HG02759 (cell line): ENCODE measurements at regions not wholly inside any gene's neighbourhood (a gene's known extent, or its start where the extent isn't known, plus 50 kb on each side); places are given as distances from the start of the nearest gene placed in this dataset.

Source experiments
- ATAC-seq: cut with Tn5 transposase; IDR thresholded peaks from one replicate; pipeline ENCODE4 v1.9.1; 2021; ENCODE audit warnings: mild to moderate bottlenecking, moderate library complexity; ENCODE audit not compliant: unreplicated experiment

DNA sequence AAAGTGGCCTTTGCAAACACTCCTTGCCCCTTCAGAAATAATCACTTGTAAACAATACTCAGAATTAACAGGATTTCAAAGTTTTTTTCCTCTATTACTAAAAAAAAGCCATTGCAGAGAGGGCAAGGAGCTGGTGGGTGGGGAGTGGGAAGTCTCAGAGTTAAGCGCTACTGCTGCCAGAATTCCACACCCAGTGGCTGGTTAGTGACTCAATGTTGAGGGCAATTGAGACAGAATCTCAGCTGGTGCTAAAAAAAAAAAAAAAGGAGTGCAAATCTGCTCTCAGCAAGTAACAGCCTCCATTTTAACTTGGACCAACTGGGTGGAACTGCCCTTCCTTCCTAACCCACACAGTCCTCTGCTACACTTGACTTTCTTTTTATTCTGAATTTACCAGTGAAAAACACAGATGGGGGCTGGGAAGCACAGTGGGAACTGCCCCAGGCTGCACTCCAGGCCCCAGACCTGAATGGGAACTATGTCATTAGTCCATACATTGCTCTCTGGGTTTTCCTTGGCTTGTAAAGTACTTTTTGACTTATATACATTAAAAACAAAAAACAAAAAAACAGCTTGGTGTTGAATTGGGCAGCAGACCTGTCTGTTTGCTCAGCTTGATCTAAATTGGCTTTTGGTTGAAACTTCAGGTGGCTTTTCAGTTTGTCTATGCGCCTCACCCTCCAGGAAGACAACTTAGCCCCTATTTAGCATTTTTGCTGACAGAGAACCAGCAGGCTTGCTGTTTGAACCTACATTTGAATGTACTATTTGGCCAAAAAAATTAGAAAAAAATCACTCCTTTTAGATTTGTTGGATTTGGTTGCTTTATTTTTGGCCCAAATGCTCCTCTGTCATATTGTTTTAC is 357.8 kb upstream of the TBL1XR1 start:
- no peak for ATAC-seq

DNA sequence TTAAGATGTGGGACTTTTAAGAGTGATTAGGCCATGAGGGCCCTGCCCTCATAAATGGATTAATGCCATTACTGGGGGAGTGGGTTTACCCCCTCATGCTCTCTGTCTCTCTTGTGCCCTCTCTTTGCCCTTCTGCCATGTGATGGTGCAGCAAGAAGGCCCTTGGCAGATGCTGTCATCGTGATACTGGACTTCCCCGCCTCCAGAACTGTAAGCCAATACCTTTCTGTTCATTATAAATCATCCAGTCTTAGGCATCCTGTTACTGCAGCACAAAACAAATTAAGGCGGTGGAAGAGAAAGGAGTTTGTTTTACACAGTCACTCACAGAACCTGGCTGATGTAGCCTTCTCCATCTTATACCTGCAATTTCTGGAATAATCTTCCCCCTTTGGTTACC is 360.3 kb upstream of the TBL1XR1 start:
- no peak for ATAC-seq

DNA sequence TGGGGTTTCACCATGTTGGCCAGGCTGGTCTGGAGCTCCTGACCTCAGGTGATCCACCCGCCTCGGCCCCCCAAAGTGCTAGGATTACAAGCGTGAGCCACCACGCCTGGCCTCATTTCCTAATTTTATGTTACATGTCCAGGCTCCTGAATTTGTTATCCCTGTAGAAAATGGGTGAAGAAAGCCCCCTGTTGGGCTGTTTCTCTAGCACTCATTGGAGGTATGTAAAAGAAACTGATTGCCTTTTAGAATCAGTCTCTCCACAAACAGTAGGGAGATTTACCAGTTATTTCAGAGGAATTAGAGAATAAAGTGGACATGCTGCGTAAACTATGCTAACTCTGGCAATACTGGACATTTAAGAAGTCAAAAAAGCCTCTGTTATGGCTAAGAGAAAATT is 364.1 kb upstream of the TBL1XR1 start:
- no peak for ATAC-seq

DNA sequence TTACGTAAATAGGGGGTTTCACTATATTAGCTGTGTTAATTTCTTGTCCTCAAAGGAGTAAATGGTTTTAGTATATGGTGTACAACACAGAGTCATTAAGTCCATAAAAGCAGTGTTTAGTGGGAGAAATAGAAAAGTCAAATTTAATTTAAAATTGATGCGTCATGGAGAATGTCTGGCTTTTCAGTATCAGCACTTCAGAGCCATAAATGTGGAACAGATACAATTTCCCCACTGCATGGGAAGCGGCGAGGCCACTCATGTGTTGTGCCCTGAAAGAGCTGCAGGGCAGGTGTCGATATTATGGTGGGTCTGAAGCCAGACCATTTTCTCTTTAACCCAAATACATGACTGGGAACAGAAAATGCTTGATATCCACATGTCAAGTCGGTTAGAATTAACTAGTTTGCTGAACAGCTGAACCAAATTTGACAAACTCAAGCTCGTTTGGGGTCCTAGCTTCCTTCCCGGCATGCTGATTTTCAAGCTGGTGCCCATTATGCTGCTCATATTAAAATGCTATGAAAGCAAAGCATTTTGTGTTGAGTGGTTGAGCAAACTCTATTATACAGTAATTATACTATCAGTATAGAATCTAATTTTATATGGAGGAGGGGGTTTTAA is 364.6 kb upstream of the TBL1XR1 start:
- ATAC-seq, result no peak

DNA sequence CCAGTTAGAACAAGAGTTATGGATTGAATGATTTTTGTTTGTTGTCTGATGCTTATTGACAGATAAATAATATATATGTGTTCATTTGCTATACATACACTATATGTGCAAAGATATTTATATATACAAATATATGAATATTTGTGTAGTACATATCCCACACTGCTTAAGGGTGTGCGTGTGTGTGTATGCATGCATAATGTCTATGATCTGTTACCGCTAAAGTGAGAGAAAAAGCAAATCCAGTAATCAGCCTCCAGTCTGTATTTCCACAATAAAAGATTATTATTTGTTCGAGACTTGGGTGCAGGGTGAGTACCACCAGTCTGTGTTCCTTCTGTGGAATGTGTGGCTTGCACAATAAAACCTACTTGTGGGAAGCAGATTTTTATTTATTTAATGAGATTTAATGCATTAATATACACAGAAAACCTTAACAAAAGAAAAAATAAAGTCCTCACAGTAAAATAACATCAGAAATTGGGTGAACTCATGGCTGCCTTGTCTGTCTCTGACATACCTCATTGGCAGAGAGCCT is 366.0 kb upstream of the TBL1XR1 start:
- ATAC-seq, result no peak

DNA sequence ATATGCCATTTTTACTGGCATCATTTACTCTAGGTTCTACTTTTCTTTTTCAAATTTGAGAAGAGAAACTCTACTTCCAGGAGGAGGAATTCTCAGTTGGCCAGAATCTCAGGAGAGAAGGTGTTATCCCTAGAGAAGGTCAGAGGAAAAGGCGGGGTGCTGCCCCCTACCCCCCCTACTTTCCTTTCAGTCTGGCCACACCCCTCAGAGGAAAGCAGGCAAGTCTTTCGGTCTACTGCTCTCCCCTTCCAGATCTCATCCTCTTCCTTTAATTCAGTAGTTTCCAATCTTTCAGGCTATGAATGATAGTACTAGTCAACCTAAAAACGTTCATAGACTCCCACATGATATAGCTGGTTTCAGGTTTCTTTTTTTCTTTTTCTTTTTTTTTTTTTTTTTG is 366.5 kb upstream of the TBL1XR1 start:
- no peak for ATAC-seq

DNA sequence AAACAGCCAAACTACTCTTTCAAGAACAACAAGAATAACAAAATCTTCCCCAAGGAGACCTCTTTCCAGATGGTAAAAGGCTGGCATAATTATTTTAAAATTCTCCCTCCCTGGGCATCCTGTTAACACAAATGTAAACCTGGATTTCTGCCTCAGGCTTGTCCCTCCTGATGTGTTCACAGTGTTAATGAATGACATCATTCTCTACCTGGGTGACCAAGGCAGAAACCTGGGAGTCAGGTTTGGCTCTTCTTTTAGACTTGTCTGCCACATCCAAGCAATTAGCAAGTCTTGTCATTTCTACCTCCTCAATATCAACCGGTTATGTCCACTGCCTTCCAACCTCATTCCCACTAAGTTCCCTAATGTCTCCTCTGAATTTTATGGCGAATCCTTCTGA is 368.7 kb upstream of the TBL1XR1 start:
- ATAC-seq, result no peak

DNA sequence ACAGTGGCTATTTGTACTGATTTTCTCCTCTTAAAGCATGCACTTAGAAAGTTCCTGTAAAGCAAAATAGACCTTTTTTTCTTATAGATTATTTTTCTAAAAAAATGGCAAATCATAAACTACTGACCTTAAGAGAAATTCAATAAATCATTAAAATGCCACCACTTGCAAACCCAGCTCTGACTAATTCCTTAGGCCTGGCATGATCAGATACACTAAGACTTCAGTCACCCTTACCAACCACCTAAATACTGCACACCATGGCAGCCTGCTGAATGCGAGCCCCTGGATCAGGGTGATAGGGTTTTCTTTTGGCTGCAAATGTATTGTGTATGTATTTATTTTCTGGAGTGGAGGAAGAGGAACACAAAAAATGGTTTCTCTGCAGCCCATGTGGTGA is 370.6 kb upstream of the TBL1XR1 start:
- no peak for ATAC-seq

DNA sequence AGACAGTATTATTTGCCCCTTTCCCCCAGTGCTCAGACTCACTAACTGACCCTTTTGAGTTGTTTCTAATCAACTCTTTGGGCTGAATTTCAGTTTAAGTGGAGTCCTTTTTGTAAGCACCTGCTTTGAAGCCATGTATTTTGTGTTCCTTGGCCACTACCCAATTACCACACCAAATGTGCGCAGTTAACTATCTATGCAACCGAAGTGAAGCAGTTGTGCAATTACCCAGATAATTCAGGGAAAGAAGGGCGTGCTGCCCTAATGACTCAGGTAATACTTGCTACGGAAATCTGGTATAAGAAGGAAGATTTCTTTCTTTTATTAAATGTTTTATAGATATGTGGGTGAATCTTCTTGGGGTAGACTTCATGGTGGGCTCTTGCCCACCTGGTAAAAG is 371.9 kb upstream of the TBL1XR1 start:
- no peak for ATAC-seq

DNA sequence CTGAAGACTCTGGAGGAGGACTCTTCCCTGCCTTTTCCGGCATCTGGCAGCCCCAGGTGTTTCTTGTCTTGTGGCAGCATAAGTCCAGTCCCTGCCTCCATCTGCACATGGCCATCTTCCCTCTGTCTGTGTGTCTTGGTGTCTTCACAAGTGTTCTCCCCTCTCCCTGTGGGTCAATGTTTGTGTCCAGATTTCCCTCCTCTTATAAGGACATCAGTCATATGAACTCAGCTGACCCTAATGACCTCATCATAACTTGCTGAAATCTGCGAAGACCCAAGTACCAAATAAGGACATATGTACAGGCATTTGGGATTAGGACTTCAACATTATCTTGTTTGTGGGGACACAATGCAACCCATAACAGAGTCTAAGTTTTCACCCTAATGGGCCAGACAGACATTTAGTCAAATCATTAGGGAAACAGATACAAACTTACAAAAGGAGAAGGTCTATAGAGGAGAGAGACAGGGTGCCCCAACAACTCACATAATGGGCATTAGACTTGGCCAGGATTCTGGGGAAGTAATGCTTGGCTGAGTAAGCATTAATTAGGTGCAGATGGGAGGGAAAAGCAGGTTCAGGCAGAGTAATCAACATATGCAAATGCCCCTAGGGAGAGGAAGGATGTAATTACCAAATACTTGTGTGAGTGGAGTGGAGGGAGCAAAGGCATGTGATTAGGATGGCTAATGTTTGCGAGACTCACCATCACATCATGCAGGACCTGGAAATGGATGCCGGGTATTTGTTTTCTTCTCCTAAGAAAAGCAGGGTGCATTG is 372.8 kb upstream of the TBL1XR1 start:
- no peak for ATAC-seq

DNA sequence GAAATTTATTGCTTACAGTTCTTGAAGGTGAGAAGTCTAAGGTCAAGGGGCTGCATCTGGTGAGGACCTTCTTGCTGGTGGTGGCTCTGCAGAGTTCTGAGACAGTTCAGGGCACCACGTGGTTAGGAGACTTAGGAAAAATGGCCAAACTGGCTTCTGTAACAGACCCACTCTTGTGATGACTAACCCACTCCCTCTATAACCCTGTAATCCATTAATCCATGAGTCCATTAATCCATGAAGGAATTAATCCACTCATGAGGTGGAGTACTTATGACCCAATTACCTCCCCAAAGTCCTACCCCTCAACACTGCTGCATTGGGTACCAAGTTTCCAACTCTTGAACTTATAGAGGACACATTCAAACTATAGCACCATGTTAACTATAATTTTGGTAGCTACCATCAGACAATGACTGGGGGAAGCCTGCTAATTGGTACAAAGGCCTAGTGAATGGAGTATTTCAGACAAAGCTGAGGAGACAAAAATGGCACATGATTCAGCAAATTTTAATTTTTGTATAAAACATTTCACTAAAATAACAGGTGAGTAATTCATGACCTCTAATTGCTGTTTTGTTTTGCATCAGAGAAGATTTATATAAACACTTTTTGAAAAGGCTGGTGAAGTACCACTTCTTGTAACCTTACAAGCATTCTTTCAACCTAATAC is 374.1 kb upstream of the TBL1XR1 start:
- ATAC-seq, result no peak

DNA sequence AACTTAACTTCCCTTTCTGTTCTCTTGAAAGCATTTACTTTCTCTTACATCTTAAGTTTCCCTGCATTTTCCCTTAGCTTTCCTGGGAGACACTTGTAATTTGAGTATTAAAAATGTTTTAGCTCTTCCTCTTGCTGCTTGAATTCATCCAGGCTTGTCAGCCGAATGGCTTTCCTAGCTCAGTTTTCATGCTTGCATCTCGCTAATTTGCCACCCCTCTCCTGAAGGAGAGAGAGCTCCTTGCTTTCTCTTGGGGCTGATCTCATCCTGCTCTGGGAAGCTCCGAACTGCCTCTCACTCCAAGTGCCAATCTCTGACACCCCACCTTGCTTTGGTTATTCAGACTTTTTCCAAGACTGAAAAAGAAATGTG is 374.6 kb upstream of the TBL1XR1 start:
- ATAC-seq, result no peak

DNA sequence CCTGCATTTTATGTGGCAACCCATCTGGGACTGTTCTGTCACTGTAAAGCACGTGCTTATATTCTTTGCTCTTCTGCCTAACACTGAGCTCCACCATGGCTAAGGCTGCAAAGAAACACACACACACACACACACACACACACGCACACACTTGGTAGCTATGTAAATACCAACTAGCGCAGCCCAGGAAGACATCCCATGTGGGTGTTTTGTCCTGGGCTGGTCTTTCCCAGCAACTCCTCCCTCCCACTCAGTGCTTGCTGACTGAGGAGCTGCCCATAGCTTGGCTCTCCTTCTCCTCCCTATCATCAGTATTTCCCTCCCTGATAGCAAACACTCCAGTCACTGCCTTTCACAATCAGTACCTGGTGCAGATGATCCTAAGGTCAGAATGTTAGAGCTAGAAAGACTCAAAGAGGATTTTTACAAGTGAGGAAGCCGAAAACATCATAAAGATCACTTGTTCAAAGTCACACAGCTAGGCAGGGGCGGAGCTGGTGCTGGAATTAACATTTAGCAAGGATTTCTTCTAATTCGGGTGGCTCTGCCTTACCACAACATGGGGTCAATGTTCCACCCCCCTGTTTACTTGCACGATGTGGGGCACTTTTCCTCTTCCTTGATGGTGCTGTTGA is 377.1 kb upstream of the TBL1XR1 start:
- ATAC-seq, result no peak

DNA sequence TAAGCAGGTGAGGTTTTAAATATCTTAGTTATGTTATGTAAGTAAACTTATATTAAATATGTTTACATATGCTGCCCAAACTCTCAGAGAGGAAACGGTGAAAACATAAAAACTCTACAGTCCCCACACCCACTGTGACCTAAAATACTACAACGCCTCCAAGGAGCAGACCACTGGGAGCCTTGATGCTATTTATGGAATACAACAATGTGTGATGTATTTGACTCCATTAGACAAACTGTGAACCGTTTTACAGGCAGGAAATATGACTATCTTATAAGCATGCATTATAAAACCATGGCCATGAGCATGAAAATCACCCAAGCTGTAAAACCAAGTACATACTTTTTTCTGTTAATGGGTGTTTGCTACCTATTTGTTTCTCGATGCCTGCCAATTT is 379.5 kb upstream of the TBL1XR1 start:
- no peak for ATAC-seq

DNA sequence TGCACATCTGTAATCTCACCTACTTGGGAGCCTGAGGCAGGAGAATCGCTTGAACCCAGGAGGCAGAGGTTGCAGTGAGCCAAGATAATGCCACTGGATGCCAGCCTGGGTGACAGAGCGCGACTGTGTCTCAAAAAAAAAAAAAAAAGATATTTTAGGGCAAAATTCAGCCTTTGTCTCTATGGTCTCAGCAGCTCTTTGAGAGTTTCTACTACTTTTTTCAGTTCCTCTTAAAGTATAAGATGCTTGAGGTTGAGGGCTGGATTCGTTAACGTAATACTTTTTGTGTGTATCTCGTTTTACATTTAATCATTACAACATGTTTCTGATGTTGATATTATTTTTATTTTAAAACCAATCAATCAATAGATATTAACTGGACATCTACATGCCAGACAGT is 381.2 kb upstream of the TBL1XR1 start:
- ATAC-seq, result no peak

DNA sequence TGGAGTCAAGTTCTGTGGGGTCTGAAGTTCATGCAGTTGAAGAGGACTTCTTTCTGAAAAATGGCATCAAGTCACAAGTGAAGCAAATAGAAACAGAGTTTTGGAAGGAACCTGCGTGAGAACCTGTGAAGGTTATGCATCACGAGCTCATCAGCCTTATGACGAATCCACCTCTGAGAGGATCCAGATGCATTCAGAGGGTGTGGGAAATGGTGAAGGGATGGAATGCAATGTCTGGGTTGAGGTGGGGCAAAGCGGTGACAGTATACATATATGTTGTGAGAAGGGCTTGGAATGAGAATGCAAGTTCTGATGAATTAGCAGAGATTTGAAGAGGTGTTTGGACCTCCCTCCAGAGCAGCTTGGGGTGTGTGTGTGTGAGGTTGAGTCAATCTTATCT is 382.1 kb upstream of the TBL1XR1 start:
- ATAC-seq, result no peak

DNA sequence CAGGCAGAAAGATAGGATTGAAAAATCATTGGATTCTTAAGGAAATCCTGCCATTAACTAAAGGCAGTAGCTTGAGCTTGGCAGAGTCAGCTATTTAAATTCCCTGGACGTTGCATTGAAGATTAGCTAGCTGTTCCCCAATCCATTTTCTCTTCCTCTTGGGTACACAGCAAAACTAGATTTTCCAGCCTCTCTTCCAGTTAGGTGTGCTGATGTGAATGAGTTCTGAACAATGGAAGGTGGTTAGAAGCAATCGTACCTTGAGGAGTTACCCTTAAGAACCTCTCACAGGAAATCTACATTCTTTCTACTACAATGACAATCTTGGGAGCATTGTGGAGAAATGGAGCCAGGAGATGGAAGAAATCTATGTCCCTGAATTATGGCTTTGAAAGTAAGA is 383.2 kb upstream of the TBL1XR1 start:
- no peak for ATAC-seq

DNA sequence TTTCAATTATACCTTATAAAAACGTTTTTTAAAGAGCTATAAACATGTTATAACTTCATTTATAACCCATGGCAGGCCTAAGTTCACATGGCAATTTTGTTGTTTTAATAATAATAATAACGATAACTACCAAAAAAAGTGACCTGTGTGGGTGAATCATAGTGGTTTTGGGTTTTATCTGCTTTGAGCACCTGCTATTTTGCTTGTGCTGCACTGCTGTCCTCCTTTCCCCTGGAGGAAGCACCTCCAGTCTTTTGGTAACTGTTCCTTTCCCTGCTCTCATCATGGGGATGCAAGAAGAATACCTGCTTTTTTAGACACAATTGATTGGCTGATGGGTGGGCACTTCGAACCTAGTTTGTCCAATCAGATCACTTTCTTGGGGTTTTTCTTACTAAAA is 388.0 kb upstream of the TBL1XR1 start:
- ATAC-seq, result no peak

DNA sequence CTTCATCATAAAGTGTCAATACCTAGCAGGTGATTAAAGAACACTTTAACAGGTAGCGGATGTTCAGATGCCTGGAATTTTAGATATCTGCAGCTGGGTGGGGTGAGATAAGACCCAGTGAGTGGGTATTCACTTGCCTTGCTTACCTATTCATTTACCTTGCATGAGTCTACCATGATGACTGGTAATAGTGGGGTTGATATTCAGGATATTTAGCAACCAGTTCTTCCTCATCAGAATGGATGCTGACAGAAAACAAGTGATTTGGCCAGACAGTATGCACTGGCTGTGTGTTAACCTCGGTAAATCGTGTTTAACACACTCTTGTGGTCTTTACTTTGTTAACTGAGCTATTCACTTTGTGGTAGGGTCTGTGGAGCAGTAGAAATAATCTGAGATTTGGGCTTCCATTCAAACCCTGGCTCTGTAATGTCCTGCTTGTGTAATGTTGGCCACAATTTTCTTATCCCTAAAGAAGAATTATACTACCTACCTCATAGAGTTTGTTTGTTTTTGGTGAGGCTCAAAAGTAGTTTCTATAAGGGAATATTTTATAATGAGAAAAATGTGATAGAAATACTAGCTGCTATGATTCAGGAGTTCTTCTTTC is 391.9 kb upstream of the TBL1XR1 start:
- no peak for ATAC-seq

DNA sequence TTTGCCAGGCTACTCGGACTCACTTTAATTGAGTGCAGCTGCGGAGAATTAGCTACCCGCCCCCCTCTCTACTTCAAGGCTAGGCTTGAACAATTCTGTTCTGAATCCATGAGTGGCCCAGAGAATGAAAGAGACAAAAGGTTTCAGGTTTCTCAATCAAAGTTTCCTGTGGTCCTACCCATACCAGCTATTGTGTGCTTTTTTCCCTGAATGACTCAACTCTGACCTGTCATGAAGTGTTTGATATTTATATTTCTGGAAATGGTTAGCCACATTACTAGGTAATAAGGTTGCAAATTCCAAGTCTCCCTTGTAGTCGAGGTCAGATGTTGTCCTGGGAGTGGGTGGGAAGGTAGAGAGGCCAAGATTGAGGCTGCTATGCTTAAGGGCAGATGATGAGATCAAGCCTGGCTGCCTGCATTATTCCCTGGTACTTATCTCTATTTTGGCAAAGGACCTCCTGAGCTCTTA is 392.7 kb upstream of the TBL1XR1 start:
- peak; percentile 68 for ATAC-seq
